GM21576 (cell line): ENCODE measurements at regions not wholly inside any gene's neighbourhood (a gene's known extent, or its start where the extent isn't known, plus 50 kb on each side); places are given as distances from the start of the nearest gene placed in this dataset.

Experiments used
- ATAC-seq: cut with Tn5 transposase; IDR thresholded peaks from one replicate; pipeline ENCODE4 v1.9.1; 2021; ENCODE audit warnings: mild to moderate bottlenecking, moderate library complexity; ENCODE audit not compliant: unreplicated experiment

GRCh38 chr6:47151232-47151898, 109.2 kb upstream of the ADGRF1 start:
- ATAC-seq: no peak

- no peak for ATAC-seq
Observed at GRCh38 chr6:47149554-47149953, 107.4 kb upstream of the ADGRF1 start.

GRCh38 chr6:47149066-47149465, 106.9 kb upstream of the ADGRF1 start:
- ATAC-seq: no peak

GRCh38 chr6:47147836-47148344, 105.8 kb upstream of the ADGRF1 start:
- no peak for ATAC-seq

- no peak for ATAC-seq
Observed at GRCh38 chr6:47147175-47147727, 105.1 kb upstream of the ADGRF1 start.

GRCh38 chr6:47146431-47147174, 104.5 kb upstream of the ADGRF1 start:
- ATAC-seq: no peak

GRCh38 chr6:47145212-47145611, 103.1 kb upstream of the ADGRF1 start:
- no peak for ATAC-seq

- no peak for ATAC-seq
Observed at GRCh38 chr6:47144306-47144705, 102.2 kb upstream of the ADGRF1 start.

- ATAC-seq: no peak
Observed at GRCh38 chr6:47141963-47142362, 99.8 kb upstream of the ADGRF1 start.

- no peak for ATAC-seq
Observed at GRCh38 chr6:47141171-47141570, 99.0 kb upstream of the ADGRF1 start.

- ATAC-seq: no peak
Observed at GRCh38 chr6:47138046-47138445, 95.9 kb upstream of the ADGRF1 start.

GRCh38 chr6:47137073-47137472, 94.9 kb upstream of the ADGRF1 start:
- no peak for ATAC-seq

GRCh38 chr6:47135772-47136171, 93.6 kb upstream of the ADGRF1 start:
- ATAC-seq: no peak

GRCh38 chr6:47134476-47135189, 92.5 kb upstream of the ADGRF1 start:
- ATAC-seq: no peak

- ATAC-seq: no peak
Observed at GRCh38 chr6:47133230-47134000, 91.3 kb upstream of the ADGRF1 start.

GRCh38 chr6:47132724-47133123, 90.6 kb upstream of the ADGRF1 start:
- no peak for ATAC-seq

GRCh38 chr6:47131773-47132172, 89.6 kb upstream of the ADGRF1 start:
- no peak for ATAC-seq

GRCh38 chr6:47130086-47130485, 88.0 kb upstream of the ADGRF1 start:
- no peak for ATAC-seq

- no peak for ATAC-seq
Observed at GRCh38 chr6:47129129-47129528, 87.0 kb upstream of the ADGRF1 start.

- no peak for ATAC-seq
Observed at GRCh38 chr6:47126647-47127391, 84.7 kb upstream of the ADGRF1 start.
